CD8-positive, alpha-beta memory T cell (primary cell): ENCODE measurements at regions not wholly inside any gene's neighbourhood (a gene's known extent, or its start where the extent isn't known, plus 50 kb on each side); places are given as distances from the start of the nearest gene placed in this dataset.
"Not testable (repeated sequence)": the region's sequence is repeated elsewhere in the genome, so short reads cannot be mapped to it uniquely, and the experiment has no call there.

ENCODE experiments used
- CTCF ChIA-PET: fragments of 350-600 bp; sonication (Branson Sonifier 250); formaldehyde crosslinking; loops from one replicate; lab custom pipeline; 2021; ENCODE audit warnings: antibody characterized with exemption; lab: Charles Lee
- POLR2A ChIA-PET: fragments of 350-600 bp; sonication (Branson Sonifier 250); formaldehyde crosslinking; loops from one replicate; lab custom pipeline; 2021; ENCODE audit warnings: antibody characterized with exemption; lab: Charles Lee
- DNase-seq, 5 donors: peaks; one replicate each; pipeline versions ENCODE4 v3.0.0 to v3.0.0-alpha.2; 2020 to 2022; ENCODE audit warnings: mixed read lengths in 1 of 5
- H3K27ac ChIP-seq: one replicate; pipeline ENCODE4 v1.7.0; 2013; ENCODE audit warnings: low read depth, mild to moderate bottlenecking, low read length, moderate library complexity
- H3K27me3 ChIP-seq: 2 replicates; pipeline ENCODE4 v1.7.0; 2013; ENCODE audit warnings: low read length, mild to moderate bottlenecking; ENCODE audit not compliant: insufficient read depth, poor library complexity, severe bottlenecking
- H3K36me3 ChIP-seq: 2 replicates; pipeline ENCODE4 v1.7.0; 2013; ENCODE audit warnings: mild to moderate bottlenecking, low read length, moderate library complexity; ENCODE audit not compliant: insufficient read depth
- H3K4me1 ChIP-seq: 2 replicates; pipeline ENCODE4 v1.7.0; 2013; ENCODE audit warnings: mild to moderate bottlenecking, low read length, moderate library complexity; ENCODE audit not compliant: insufficient read depth
- H3K4me3 ChIP-seq: 2 replicates; pipeline ENCODE4 v1.7.0; 2013; ENCODE audit warnings: mild to moderate bottlenecking, low read length
- H3K9me3 ChIP-seq: 2 replicates; pipeline ENCODE4 v1.7.0; 2013; ENCODE audit warnings: mild to moderate bottlenecking, low read length
- H3K27ac Mint-ChIP-seq, 8 donors: one replicate each; pipeline ENCODE4 v1.8.0; 2020 to 2021; ENCODE audit warnings: mixed read lengths in 8 of 8, mild to moderate bottlenecking in 6 of 8, inconsistent platforms in 3 of 8, moderate library complexity in 3 of 8
- H3K27me3 Mint-ChIP-seq, 2 donors: one replicate each; pipeline ENCODE4 v1.8.0; 2020 to 2021; ENCODE audit warnings: mixed read lengths in 2 of 2, mild to moderate bottlenecking in 1 of 2, moderate library complexity in 1 of 2
- H3K36me3 Mint-ChIP-seq, 3 donors: one replicate each; pipeline ENCODE4 v1.8.0; 2020 to 2021; ENCODE audit warnings: mixed read lengths in 3 of 3, inconsistent platforms in 1 of 3, mild to moderate bottlenecking in 1 of 3
- H3K4me1 Mint-ChIP-seq, 3 donors: one replicate each; pipeline ENCODE4 v1.8.0; 2020 to 2021; ENCODE audit warnings: mixed read lengths in 3 of 3, inconsistent platforms in 1 of 3, mild to moderate bottlenecking in 1 of 3
- H3K4me3 Mint-ChIP-seq, 7 donors: one replicate each; pipeline ENCODE4 v1.8.0; 2020 to 2021; ENCODE audit warnings: mixed read lengths in 7 of 7, mild to moderate bottlenecking in 6 of 7, moderate library complexity in 4 of 7, inconsistent platforms in 2 of 7
- H3K9me3 Mint-ChIP-seq, 5 donors: one replicate each; pipeline ENCODE4 v1.8.0; 2020 to 2022; ENCODE audit warnings: mixed read lengths in 5 of 5, mild to moderate bottlenecking in 3 of 5, moderate library complexity in 2 of 5, inconsistent platforms in 1 of 5

GRCh38 chr5:153365547-153365946 lies 124.9 kb upstream of the GRIA1 start:
- ChIA-PET CTCF (no interaction called here), POLR2A (no interaction called here)
- Mint-ChIP-seq H3K4me1 (no peaks in the 10 kb centered on the region), H3K27ac (no peak overlapping the region), H3K27me3 (peaks cover 0 to 2% of the 10 kb centered on the region in 2 donors), H3K9me3 (peaks cover 0 to 3% (median 0%) of the 10 kb centered on the region in 5 donors), H3K36me3 (no peaks in the 10 kb centered on the region), H3K4me3 (no peak overlapping the region)
- Histone ChIP-seq H3K27ac (no peak overlapping the region), H3K9me3 (no peaks in the 10 kb centered on the region), H3K27me3 (no peaks in the 10 kb centered on the region), H3K4me1 (no peaks in the 10 kb centered on the region), H3K36me3 (no peaks in the 10 kb centered on the region), H3K4me3 (no peak overlapping the region)
- DNase-seq = no peak

- H3K36me3 ChIP-seq = no peaks in the 10 kb centered on the region
- no peak overlapping the region for H3K4me3 ChIP-seq
- H3K27me3 ChIP-seq = no peaks in the 10 kb centered on the region
- Mint-ChIP-seq H3K27me3 (no peaks in the 10 kb centered on the region), H3K4me1 (no peaks in the 10 kb centered on the region), H3K36me3 (no peaks in the 10 kb centered on the region), H3K9me3 (peaks cover 0 to 3% (median 0%) of the 10 kb centered on the region in 5 donors), H3K27ac (no peak overlapping the region), H3K4me3 (no peak overlapping the region)
- H3K4me1 ChIP-seq = no peaks in the 10 kb centered on the region
- no peak for DNase-seq
- ChIA-PET CTCF (no interaction called here), POLR2A (no interaction called here)
- no peaks in the 10 kb centered on the region for H3K9me3 ChIP-seq
- no peak overlapping the region for H3K27ac ChIP-seq
Observed at GRCh38 chr5:153367466-153367865, 123.0 kb upstream of the GRIA1 start.

GRCh38 chr5:153372425-153373129 lies 117.9 kb upstream of the GRIA1 start:
- Histone ChIP-seq H3K27ac (no peak overlapping the region), H3K36me3 (no peaks in the 10 kb centered on the region), H3K27me3 (no peaks in the 10 kb centered on the region), H3K9me3 (no peaks in the 10 kb centered on the region), H3K4me3 (no peak overlapping the region), H3K4me1 (no peaks in the 10 kb centered on the region)
- Mint-ChIP-seq H3K4me3 (no peak overlapping the region), H3K36me3 (no peaks in the 10 kb centered on the region), H3K27me3 (peaks cover 0 to 3% of the 10 kb centered on the region in 2 donors), H3K4me1 (no peaks in the 10 kb centered on the region), H3K9me3 (peaks cover 0 to 3% (median 0%) of the 10 kb centered on the region in 5 donors), H3K27ac (no peak overlapping the region)
- ChIA-PET POLR2A (no interaction called here), CTCF (no interaction called here)
- no peak for DNase-seq

- peaks cover 0 to 3% of the 10 kb centered on the region in 2 donors for H3K27me3 Mint-ChIP-seq
- H3K9me3 Mint-ChIP-seq = peaks cover 0 to 3% (median 0%) of the 10 kb centered on the region in 5 donors
- DNase-seq = no peak
- no peak overlapping the region for H3K4me3 ChIP-seq
- ChIA-PET CTCF (no interaction called here), POLR2A (no interaction called here)
- no peaks in the 10 kb centered on the region for H3K36me3 Mint-ChIP-seq
- no peak overlapping the region for H3K4me3 Mint-ChIP-seq
- no peaks in the 10 kb centered on the region for H3K9me3 ChIP-seq
- no peaks in the 10 kb centered on the region for H3K4me1 ChIP-seq
- H3K27ac ChIP-seq = no peak overlapping the region
- no peaks in the 10 kb centered on the region for H3K36me3 ChIP-seq
- H3K4me1 Mint-ChIP-seq = no peaks in the 10 kb centered on the region
- H3K27ac Mint-ChIP-seq = no peak overlapping the region
- H3K27me3 ChIP-seq = no peaks in the 10 kb centered on the region
Observed at GRCh38 chr5:153373130-153373498, 117.4 kb upstream of the GRIA1 start.

GRCh38 chr5:153381630-153382029 lies 108.8 kb upstream of the GRIA1 start:
- H3K9me3 ChIP-seq, H3K4me1 ChIP-seq, POLR2A ChIA-PET, H3K9me3 Mint-ChIP-seq, H3K27me3 Mint-ChIP-seq, H3K27ac Mint-ChIP-seq, H3K4me3 Mint-ChIP-seq, H3K27me3 ChIP-seq, CTCF ChIA-PET, H3K4me3 ChIP-seq, H3K36me3 Mint-ChIP-seq, H3K4me1 Mint-ChIP-seq, H3K27ac ChIP-seq, H3K36me3 ChIP-seq, DNase-seq: not testable (repeated sequence)

- CTCF ChIA-PET = no interaction called here
- no peaks in the 10 kb centered on the region for H3K36me3 Mint-ChIP-seq
- no peak overlapping the region for H3K4me3 Mint-ChIP-seq
- no peak overlapping the region for H3K27ac Mint-ChIP-seq
- Histone ChIP-seq H3K9me3 (no peaks in the 10 kb centered on the region), H3K4me3 (no peak overlapping the region), H3K27ac (no peak overlapping the region), H3K4me1 (no peaks in the 10 kb centered on the region), H3K36me3 (no peaks in the 10 kb centered on the region), H3K27me3 (no peaks in the 10 kb centered on the region)
- no peak for DNase-seq
- H3K27me3 Mint-ChIP-seq = peaks cover 0 to 2% of the 10 kb centered on the region in 2 donors
- peaks cover 0 to 3% (median 0%) of the 10 kb centered on the region in 5 donors for H3K9me3 Mint-ChIP-seq
- POLR2A ChIA-PET = no interaction called here
- no peaks in the 10 kb centered on the region for H3K4me1 Mint-ChIP-seq
Observed at GRCh38 chr5:153390569-153390968, 99.9 kb upstream of the GRIA1 start.

GRCh38 chr5:153399595-153399994 lies 90.9 kb upstream of the GRIA1 start:
- H3K4me1 ChIP-seq = no peaks in the 10 kb centered on the region
- Mint-ChIP-seq H3K36me3 (no peaks in the 10 kb centered on the region), H3K4me3 (no peak overlapping the region), H3K27ac (no peak overlapping the region), H3K9me3 (no peaks in the 10 kb centered on the region), H3K4me1 (no peaks in the 10 kb centered on the region), H3K27me3 (no peaks in the 10 kb centered on the region)
- H3K9me3 ChIP-seq = no peaks in the 10 kb centered on the region
- H3K27me3 ChIP-seq = no peaks in the 10 kb centered on the region
- CTCF ChIA-PET = no interaction called here
- no peak overlapping the region for H3K27ac ChIP-seq
- no peaks in the 10 kb centered on the region for H3K36me3 ChIP-seq
- POLR2A ChIA-PET = no interaction called here
- no peak overlapping the region for H3K4me3 ChIP-seq
- no peak for DNase-seq

- H3K9me3 ChIP-seq = no peaks in the 10 kb centered on the region
- H3K4me1 Mint-ChIP-seq = no peaks in the 10 kb centered on the region
- no peak overlapping the region for H3K4me3 ChIP-seq
- no peaks in the 10 kb centered on the region for H3K36me3 Mint-ChIP-seq
- H3K27me3 Mint-ChIP-seq = no peaks in the 10 kb centered on the region
- CTCF ChIA-PET = no interaction called here
- no peak overlapping the region for H3K4me3 Mint-ChIP-seq
- H3K9me3 Mint-ChIP-seq = no peaks in the 10 kb centered on the region
- no peaks in the 10 kb centered on the region for H3K27me3 ChIP-seq
- H3K27ac Mint-ChIP-seq = no peak overlapping the region
- H3K27ac ChIP-seq = no peak overlapping the region
- DNase-seq = no peak
- no peaks in the 10 kb centered on the region for H3K36me3 ChIP-seq
- H3K4me1 ChIP-seq = no peaks in the 10 kb centered on the region
- POLR2A ChIA-PET = no interaction called here
Observed at GRCh38 chr5:153400931-153401330, 89.5 kb upstream of the GRIA1 start.
